ENCODE measurements at regions not wholly inside any gene's neighbourhood (a gene's known extent, or its start where the extent isn't known, plus 50 kb on each side); places are given as distances from the start of the nearest gene placed in this dataset.

GRCh38 chr11:27242591-27242990 lies 120.4 kb downstream of the CCDC34 start:
- H3K4me3 ChIP-seq (ENCODE audit: low read depth, low read length), result no peak overlapping the region
- no peak overlapping the region for H3K27ac ChIP-seq (ENCODE audit: extremely low read depth, low read depth, low read length)
- H3K9me3 ChIP-seq (ENCODE audit: control insufficient read depth, insufficient read depth, low read depth, low read length), result no peaks in the 10 kb centered on the region
- ChIA-PET POLR2A (no interaction called here), CTCF (no interaction called here)
- H3K36me3 ChIP-seq (ENCODE audit: control insufficient read depth in 2 of 2, insufficient read depth in 1 of 2, low read length in 2 of 2), result no peaks in the 10 kb centered on the region
- peaks cover 10% of the 10 kb centered on the region for H3K4me1 ChIP-seq (ENCODE audit: control insufficient read depth, insufficient read depth, low read length)
- peak; percentile 96 for TF ChIP-seq GLIS1 (tag by site-specific recombination; IDR thresholded peaks at IDR 0.05)
- peak; percentile 25; the same call in 1 of the 2 replicates for TF ChIP-seq FEZF1 (tag by site-specific recombination; IDR thresholded peaks at IDR 0.05)
- no peak for TF ChIP-seq ZNF174 (tag by site-specific recombination; IDR thresholded peaks at IDR 0.05)
- TF ChIP-seq ZNF596 (tag by site-specific recombination; IDR thresholded peaks at IDR 0.05), result no peak

GRCh38 chr11:27241311-27242122 lies 121.5 kb downstream of the CCDC34 start:
- no peaks in the 10 kb centered on the region for H3K36me3 ChIP-seq (ENCODE audit: control insufficient read depth in 2 of 2, insufficient read depth in 1 of 2, low read length in 2 of 2)
- no peak overlapping the region for H3K27ac ChIP-seq (ENCODE audit: extremely low read depth, low read depth, low read length)
- H3K9me3 ChIP-seq (ENCODE audit: control insufficient read depth, insufficient read depth, low read depth, low read length), result no peaks in the 10 kb centered on the region
- ChIA-PET POLR2A (interaction anchor here (0.6 kb wide), 1 partner anchor 231 kb away, joined by 8 read pairs; the partner anchor contains the start of gene LGR4), CTCF (interaction anchor here (0.6 to 0.8 kb wide), 2 partner anchors 29 to 257 kb away, joined by 3 read pairs; no protein-coding TSS in a partner anchor)
- TF ChIP-seq ZNF398 (tag by site-specific recombination; IDR thresholded peaks at IDR 0.05), result no peak
- TF ChIP-seq KLF8 (tag by site-specific recombination; IDR thresholded peaks at IDR 0.05), result no peak
- no peak for TF ChIP-seq PRDM4 (tag by site-specific recombination; IDR thresholded peaks at IDR 0.05)
- no peak for TF ChIP-seq ZNF148 (tag by site-specific recombination; IDR thresholded peaks at IDR 0.05; ENCODE audit: borderline replicate concordance)
- no peak for TF ChIP-seq SCRT2 (tag by site-specific recombination; IDR thresholded peaks at IDR 0.05)
- TF ChIP-seq REPIN1 (tag by site-specific recombination; IDR thresholded peaks at IDR 0.05; ENCODE audit: low read depth), result no peak
- TF ChIP-seq ZNF629 (tag by site-specific recombination; IDR thresholded peaks at IDR 0.05), result no peak
- no peak for TF ChIP-seq ZNF433 (tag by site-specific recombination; IDR thresholded peaks at IDR 0.05; ENCODE audit: low read depth)
- TF ChIP-seq ZNF585B (tag by site-specific recombination; IDR thresholded peaks at IDR 0.05), result no peak
- TF ChIP-seq ZNF155 (tag by site-specific recombination; IDR thresholded peaks at IDR 0.05), result no peak
- no peak for TF ChIP-seq ZNF133 (tag by site-specific recombination; IDR thresholded peaks at IDR 0.05)
- TF ChIP-seq ATF2 (tag by site-specific recombination; IDR thresholded peaks at IDR 0.05; ENCODE audit: low read depth), result no peak
- TF ChIP-seq GLIS1 (tag by site-specific recombination; IDR thresholded peaks at IDR 0.05), result no peak
- TF ChIP-seq ZNF660 (tag by site-specific recombination; IDR thresholded peaks at IDR 0.05), result no peak
- TF ChIP-seq ZNF16 (tag by site-specific recombination; IDR thresholded peaks at IDR 0.05; ENCODE audit: low read depth), result no peak
- H3K4me3 ChIP-seq (ENCODE audit: low read depth, low read length), result no peak overlapping the region
- H3K4me1 ChIP-seq (ENCODE audit: control insufficient read depth, insufficient read depth, low read length), result peaks cover 10% of the 10 kb centered on the region
